CD14-positive monocyte (primary cell): ENCODE measurements at regions not wholly inside any gene's neighbourhood (a gene's known extent, or its start where the extent isn't known, plus 50 kb on each side); places are given as distances from the start of the nearest gene placed in this dataset.

Experiments used
- DNase-seq, 3 donors: peaks; one replicate each; pipeline ENCODE4 v3.0.0-alpha.2; 2011 to 2022
- H2AFZ ChIP-seq: 2 replicates; pipeline ENCODE4 v1.6.0; 2012; ENCODE audit warnings: mild to moderate bottlenecking, low read depth, low read length, inconsistent platforms; ENCODE audit not compliant: insufficient read depth, poor library complexity, severe bottlenecking
- H3K27ac ChIP-seq, 2 donors: 1 replicate in 1 of 2; 2 replicates in 1 of 2; pipeline ENCODE4 v1.5.1; 2012 to 2013; ENCODE audit warnings: low read length in 2 of 2, control low read depth in 1 of 2, inconsistent platforms in 1 of 2, low read depth in 1 of 2, mild to moderate bottlenecking in 1 of 2
- H3K27me3 ChIP-seq, 2 donors: one replicate each; pipeline versions ENCODE4 v1.6.0 to v1.6.1; 2011 to 2013; ENCODE audit warnings: low read length in 2 of 2; ENCODE audit not compliant: control insufficient read depth in 2 of 2, insufficient read depth in 2 of 2
- H3K36me3 ChIP-seq, 2 donors: replicated peaks in 1 of 2; 1 replicate in 1 of 2; 2 replicates in 1 of 2; pipeline versions ENCODE4 v1.5.1 to v1.6.1; 2012 to 2013; ENCODE audit warnings: low read length in 2 of 2, control low read depth in 1 of 2, inconsistent platforms in 1 of 2, mild to moderate bottlenecking in 1 of 2; ENCODE audit not compliant: insufficient read depth in 2 of 2, control insufficient read depth in 1 of 2
- H3K4me1 ChIP-seq, 2 donors: 1 replicate in 1 of 2; 2 replicates in 1 of 2; pipeline versions ENCODE4 v1.5.1 to v1.6.1; 2012 to 2013; ENCODE audit warnings: low read length in 2 of 2, control low read depth in 1 of 2, inconsistent platforms in 1 of 2, mild to moderate bottlenecking in 1 of 2, moderate library complexity in 1 of 2; ENCODE audit not compliant: insufficient read depth in 2 of 2, control insufficient read depth in 1 of 2
- H3K4me2 ChIP-seq: replicated peaks from 2 replicates; pipeline ENCODE3; 2012; ENCODE audit warnings: low read length, moderate library complexity, mild to moderate bottlenecking; ENCODE audit not compliant: poor library complexity, severe bottlenecking; ENCODE audit errors: extremely low read depth
- H3K4me3 ChIP-seq, 3 experiments: fragments of 200-600 bp in 1 of 3; sonication (generic) in 1 of 3; replicated peaks in 1 of 3; 1 replicate in 2 of 3; 2 replicates in 1 of 3; pipeline ENCODE4 v1.5.1; 2011 to 2013; ENCODE audit warnings: low read length in 3 of 3, mild to moderate bottlenecking in 3 of 3, control low read depth in 2 of 3, low read depth in 2 of 3, inconsistent platforms in 1 of 3, moderate library complexity in 1 of 3
- H3K79me2 ChIP-seq: 2 replicates; pipeline ENCODE4 v1.6.0; 2012; ENCODE audit warnings: mild to moderate bottlenecking, control low read depth, inconsistent platforms, low read length, moderate library complexity; ENCODE audit not compliant: insufficient read depth
- H3K9ac ChIP-seq: 2 replicates; pipeline ENCODE4 v1.6.0; 2017; ENCODE audit warnings: low read length, mild to moderate bottlenecking; ENCODE audit not compliant: insufficient read depth, poor library complexity, severe bottlenecking
- H3K9me3 ChIP-seq, 2 donors: replicated peaks in 1 of 2; 1 replicate in 1 of 2; 2 replicates in 1 of 2; pipeline versions ENCODE4 v1.5.1 to v1.6.1; 2012 to 2013; ENCODE audit warnings: low read length in 2 of 2, control low read depth in 1 of 2; ENCODE audit not compliant: control insufficient read depth in 1 of 2, insufficient read depth in 1 of 2
- H4K20me1 ChIP-seq: 2 replicates; pipeline ENCODE4 v1.6.0; 2012; ENCODE audit warnings: mild to moderate bottlenecking, low read length, control low read depth, moderate library complexity; ENCODE audit not compliant: insufficient read depth
- H3K27ac Mint-ChIP-seq, 7 donors: one replicate each; pipeline ENCODE4 v1.8.0; 2020; ENCODE audit warnings: mild to moderate bottlenecking in 7 of 7, mixed read lengths in 7 of 7, moderate library complexity in 6 of 7, inconsistent platforms in 2 of 7
- H3K27me3 Mint-ChIP-seq, 3 donors: one replicate each; pipeline ENCODE4 v1.8.0; 2021 to 2022; ENCODE audit warnings: low read depth in 3 of 3, mild to moderate bottlenecking in 3 of 3, mixed read lengths in 3 of 3, moderate library complexity in 3 of 3, inconsistent platforms in 1 of 3
- H3K36me3 Mint-ChIP-seq, 2 donors: one replicate each; pipeline ENCODE4 v1.8.0; 2020; ENCODE audit warnings: mixed read lengths in 2 of 2, inconsistent platforms in 1 of 2, mild to moderate bottlenecking in 1 of 2
- H3K4me1 Mint-ChIP-seq: one replicate; pipeline ENCODE4 v1.8.0; 2020; ENCODE audit warnings: mild to moderate bottlenecking, mixed read lengths
- H3K4me3 Mint-ChIP-seq, 2 donors: one replicate each; pipeline ENCODE4 v1.8.0; 2020; ENCODE audit warnings: mild to moderate bottlenecking in 2 of 2, mixed read lengths in 2 of 2, moderate library complexity in 1 of 2
- H3K9me3 Mint-ChIP-seq, 7 donors: one replicate each; pipeline ENCODE4 v1.8.0; 2020 to 2022; ENCODE audit warnings: mixed read lengths in 7 of 7, mild to moderate bottlenecking in 6 of 7, moderate library complexity in 6 of 7, inconsistent platforms in 2 of 7
- CTCF ChIP-seq: fragments of 200-600 bp; IDR thresholded peaks from one replicate; pipeline ENCODE4 v1.8.0; 2022; ENCODE audit warnings: antibody characterized with exemption, mild to moderate bottlenecking
- WGBS: methylation state at CpG from one replicate; pipeline ENCODE4 v1.1.5; 2013; ENCODE audit warnings: missing lambda C conversion rate; ENCODE audit not compliant: insufficient coverage; 5-methylcytosine and 5-hydroxymethylcytosine counted together
- intact Hi-C, 2 donors: fragments of 100-400 bp; cut with micrococcal nuclease; formaldehyde crosslinking; loops; one replicate each; pipeline versions ENCODE4 v1.15.0 to v1.15.1; 2023

DNA sequence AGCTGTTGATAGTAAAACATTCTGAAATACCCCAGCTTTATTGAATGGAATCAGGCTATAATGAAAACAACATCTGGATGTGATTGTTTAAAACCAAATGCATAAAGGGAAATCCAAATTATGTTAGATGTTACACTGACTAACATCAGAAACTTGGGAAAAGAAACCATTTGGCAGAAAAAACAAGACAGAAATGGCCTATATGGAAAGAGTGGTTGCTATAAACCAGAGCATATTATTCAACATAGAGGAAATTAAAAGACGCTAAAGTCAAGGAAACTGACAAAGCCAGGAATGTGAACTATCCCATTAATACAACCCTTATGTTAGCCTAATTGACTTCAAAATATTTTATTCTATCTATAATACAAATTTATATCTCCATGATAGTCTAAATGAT is 53.0 kb upstream of the CABCOCO1 start:
- Histone ChIP-seq H3K4me2 (no peak overlapping the region), H3K27me3 (no peaks in the 10 kb centered on the region), H3K4me1 (no peaks in the 10 kb centered on the region), H3K36me3 (no peaks in the 10 kb centered on the region), H3K27ac (no peak overlapping the region), H3K9me3 (no peaks in the 10 kb centered on the region), H3K4me3 (no peak overlapping the region), H2AFZ (no peak overlapping the region), H4K20me1 (no peaks in the 10 kb centered on the region), H3K79me2 (no peaks in the 10 kb centered on the region), H3K9ac (no peak overlapping the region)
- Mint-ChIP-seq H3K27ac (no peak overlapping the region), H3K4me3 (no peak overlapping the region), H3K4me1 (no peaks in the 10 kb centered on the region), H3K9me3 (peaks cover 0 to 5% (median 0%) of the 10 kb centered on the region in 7 donors), H3K27me3 (peaks cover 0 to 2% (median 0%) of the 10 kb centered on the region in 3 donors), H3K36me3 (no peaks in the 10 kb centered on the region)
- intact Hi-C loops: no loop called here
- no peak for TF ChIP-seq CTCF
- WGBS: no CpG with 5 or more reads among the region's 1 CpG
- DNase-seq: no peak

- no peak overlapping the region for H2AFZ ChIP-seq
- WGBS: no CpG with 5 or more reads among the region's 8 CpGs
- Mint-ChIP-seq H3K9me3 (peaks cover 0 to 2% (median 0%) of the 10 kb centered on the region in 7 donors), H3K27me3 (peaks cover 0 to 2% (median 0%) of the 10 kb centered on the region in 3 donors), H3K4me1 (no peaks in the 10 kb centered on the region), H3K4me3 (no peak overlapping the region), H3K27ac (no peak overlapping the region), H3K36me3 (no peaks in the 10 kb centered on the region)
- no peaks in the 10 kb centered on the region for H4K20me1 ChIP-seq
- H3K4me1 ChIP-seq: no peaks in the 10 kb centered on the region
- DNase-seq: no peak
- H3K4me2 ChIP-seq: no peak overlapping the region
- H3K79me2 ChIP-seq: no peaks in the 10 kb centered on the region
- no peaks in the 10 kb centered on the region for H3K36me3 ChIP-seq
- H3K9me3 ChIP-seq: no peaks in the 10 kb centered on the region
- no peak overlapping the region for H3K27ac ChIP-seq
- TF ChIP-seq CTCF: no peak
- no peak overlapping the region for H3K9ac ChIP-seq
- no peak overlapping the region for H3K4me3 ChIP-seq
- intact Hi-C loops: no loop called here
- no peaks in the 10 kb centered on the region for H3K27me3 ChIP-seq
Measured at GRCh38 chr10:61608255-61609033, 54.3 kb upstream of the CABCOCO1 start.
